Mesenchymal stem cell (in vitro differentiated cells and primary cell): ENCODE measurements at regions not wholly inside any gene's neighbourhood (a gene's known extent, or its start where the extent isn't known, plus 50 kb on each side); places are given as distances from the start of the nearest gene placed in this dataset.
A peak's percentile ranks its signal among the peaks of the same experiment; 100 is the strongest.

ENCODE experiments used
- DNase-seq: peaks from one replicate; pipeline ENCODE4 v3.0.0-alpha.2; 2013
- H2AFZ ChIP-seq: one replicate; pipeline ENCODE4 v1.6.1; 2013; ENCODE audit warnings: low read depth, mild to moderate bottlenecking, control low read depth, inconsistent platforms, low read length, moderate library complexity
- H2AK5ac ChIP-seq: 2 replicates; pipeline ENCODE4 v1.6.1; 2013; ENCODE audit warnings: low read length, moderate library complexity, mild to moderate bottlenecking, inconsistent platforms; ENCODE audit not compliant: severe bottlenecking
- H2BK120ac ChIP-seq: one replicate; pipeline ENCODE4 v1.6.1; 2013; ENCODE audit warnings: low read depth, mild to moderate bottlenecking, inconsistent platforms, low read length, moderate library complexity
- H2BK12ac ChIP-seq, 2 experiments: one replicate each; pipeline ENCODE4 v1.6.1; 2013; ENCODE audit warnings: inconsistent platforms in 2 of 2, low read length in 2 of 2, mild to moderate bottlenecking in 2 of 2, moderate library complexity in 2 of 2, control low read depth in 1 of 2
- H2BK15ac ChIP-seq: one replicate; pipeline ENCODE4 v1.6.1; 2013; ENCODE audit warnings: mild to moderate bottlenecking, low read depth, inconsistent platforms; ENCODE audit not compliant: poor library complexity, severe bottlenecking
- H2BK5ac ChIP-seq: 2 replicates; pipeline ENCODE4 v1.6.1; 2013; ENCODE audit warnings: low read depth, mild to moderate bottlenecking, low read length, control low read depth, inconsistent platforms; ENCODE audit not compliant: poor library complexity, severe bottlenecking
- H3K14ac ChIP-seq, 2 experiments: one replicate each; pipeline ENCODE4 v1.6.1; 2013; ENCODE audit warnings: inconsistent platforms in 2 of 2, low read length in 2 of 2, control low read depth in 1 of 2, mild to moderate bottlenecking in 1 of 2, moderate library complexity in 1 of 2
- H3K18ac ChIP-seq, 2 experiments: one replicate each; pipeline ENCODE4 v1.6.1; 2013; ENCODE audit warnings: inconsistent platforms in 2 of 2, low read length in 2 of 2, control low read depth in 1 of 2, low read depth in 1 of 2, mild to moderate bottlenecking in 1 of 2
- H3K23ac ChIP-seq, 2 experiments: one replicate each; pipeline ENCODE4 v1.6.1; 2013; ENCODE audit warnings: inconsistent platforms in 2 of 2, low read length in 2 of 2, mild to moderate bottlenecking in 2 of 2, moderate library complexity in 2 of 2, control low read depth in 1 of 2
- H3K27ac ChIP-seq: 2 replicates; pipeline ENCODE4 v1.5.1; 2013; ENCODE audit warnings: mild to moderate bottlenecking, moderate library complexity, low read length, control low read depth, inconsistent platforms; ENCODE audit not compliant: poor library complexity, severe bottlenecking
- H3K27me3 ChIP-seq, 2 experiments: 2 replicates each; pipeline versions ENCODE4 v1.6.1 to v1.7.0; 2013; ENCODE audit warnings: low read length in 2 of 2, mild to moderate bottlenecking in 2 of 2, moderate library complexity in 2 of 2, control low read depth in 1 of 2, inconsistent platforms in 1 of 2; ENCODE audit not compliant: control insufficient read depth in 1 of 2, insufficient read depth in 1 of 2
- H3K36me3 ChIP-seq, 2 experiments: 2 replicates each; pipeline versions ENCODE4 v1.6.1 to v1.7.0; 2013; ENCODE audit warnings: low read length in 2 of 2, control low read depth in 1 of 2, inconsistent platforms in 1 of 2, low read depth in 1 of 2, mild to moderate bottlenecking in 1 of 2; ENCODE audit not compliant: insufficient read depth in 2 of 2, control insufficient read depth in 1 of 2
- H3K4ac ChIP-seq, 2 experiments: one replicate each; pipeline ENCODE4 v1.6.1; 2013; ENCODE audit warnings: inconsistent platforms in 2 of 2, low read length in 2 of 2, mild to moderate bottlenecking in 2 of 2, moderate library complexity in 2 of 2, control low read depth in 1 of 2, low read depth in 1 of 2
- H3K4me1 ChIP-seq: 2 replicates; pipeline ENCODE4 v1.6.1; 2013; ENCODE audit warnings: low read depth, low read length, control low read depth; ENCODE audit not compliant: control insufficient read depth, insufficient read depth
- H3K4me2 ChIP-seq: 2 replicates; pipeline ENCODE4 v1.6.1; 2013; ENCODE audit warnings: low read length, mild to moderate bottlenecking, inconsistent platforms; ENCODE audit not compliant: poor library complexity, severe bottlenecking
- H3K4me3 ChIP-seq, 2 experiments: 2 replicates each; pipeline versions ENCODE4 v1.5.1 to v1.7.0; 2013; ENCODE audit warnings: low read length in 2 of 2, mild to moderate bottlenecking in 2 of 2, control low read depth in 1 of 2, low read depth in 1 of 2; ENCODE audit not compliant: insufficient read depth in 1 of 2
- H3K79me1 ChIP-seq: replicated peaks from 2 replicates; pipeline ENCODE4 v1.6.1; 2013; ENCODE audit warnings: mild to moderate bottlenecking, control low read depth, low read length, inconsistent platforms; ENCODE audit not compliant: poor library complexity, severe bottlenecking
- H3K9ac ChIP-seq: 2 replicates; pipeline ENCODE4 v1.7.0; 2013; ENCODE audit warnings: mild to moderate bottlenecking, low read length, moderate library complexity
- H3K9me3 ChIP-seq: 2 replicates; pipeline ENCODE4 v1.7.0; 2013; ENCODE audit warnings: mild to moderate bottlenecking, low read length; ENCODE audit not compliant: control insufficient read depth
- H4K8ac ChIP-seq: one replicate; pipeline ENCODE4 v1.6.1; 2013; ENCODE audit warnings: inconsistent platforms, mild to moderate bottlenecking, low read length, moderate library complexity
- H4K91ac ChIP-seq: one replicate; pipeline ENCODE4 v1.6.1; 2013; ENCODE audit warnings: mild to moderate bottlenecking, low read length, inconsistent platforms
- WGBS: methylation state at CpG from one replicate; pipeline ENCODE4 v1.1.7; 2013; ENCODE audit warnings: mixed read lengths; 5-methylcytosine and 5-hydroxymethylcytosine counted together

DNA sequence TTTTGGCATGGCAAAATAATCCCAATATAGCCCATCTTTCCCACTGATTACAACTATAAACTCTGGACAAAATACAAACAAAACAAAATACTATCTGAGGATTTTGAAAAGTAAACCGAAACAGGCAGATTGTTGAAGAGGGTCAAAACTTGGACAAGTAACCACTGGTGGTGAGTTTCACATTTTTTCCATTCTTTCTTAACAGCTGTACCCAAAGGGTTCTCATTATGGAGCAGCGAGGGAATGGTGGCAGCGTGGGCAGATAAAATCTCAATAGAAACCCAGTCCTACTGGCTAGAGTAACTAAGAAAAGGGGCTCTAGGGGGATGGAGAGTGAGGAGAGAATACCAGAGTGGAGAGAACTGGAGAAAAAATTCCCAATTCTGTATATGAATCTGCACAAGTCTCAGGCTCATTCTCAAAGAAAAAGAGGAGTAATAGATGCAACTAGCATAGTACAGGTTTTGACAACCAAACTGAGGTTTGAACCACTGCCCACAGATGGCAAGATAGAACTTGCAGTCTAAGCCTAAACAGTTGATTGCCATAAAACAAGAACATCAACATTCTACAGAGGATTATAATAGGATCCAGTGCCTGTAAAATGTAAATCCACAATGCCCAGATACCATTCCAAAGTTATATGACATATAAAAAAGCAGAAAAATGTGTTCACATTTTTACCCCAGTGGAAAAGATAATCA is 284.5 kb downstream of the KCNRG start:
- no peaks in the 10 kb centered on the region for H3K9me3 ChIP-seq
- DNase-seq, result no peak
- no peak overlapping the region for H2AFZ ChIP-seq
- H4K91ac ChIP-seq, result no peak overlapping the region
- H3K4me1 ChIP-seq, result no peaks in the 10 kb centered on the region
- no peak overlapping the region for H3K9ac ChIP-seq
- H3K4ac ChIP-seq, result no peak overlapping the region
- no peak overlapping the region for H3K18ac ChIP-seq
- WGBS, result 100% methylated on average over 2 of the region's 3 CpGs
- H3K27me3 ChIP-seq, result no peaks in the 10 kb centered on the region
- H2BK5ac ChIP-seq, result no peak overlapping the region
- H3K14ac ChIP-seq, result no peak overlapping the region
- no peak overlapping the region for H3K27ac ChIP-seq
- no peak overlapping the region for H2BK12ac ChIP-seq
- H3K4me2 ChIP-seq, result no peak overlapping the region
- no peak overlapping the region for H2BK15ac ChIP-seq
- H3K79me1 ChIP-seq, result no peaks in the 10 kb centered on the region
- H2BK120ac ChIP-seq, result no peak overlapping the region
- no peak overlapping the region for H3K23ac ChIP-seq
- H4K8ac ChIP-seq, result no peak overlapping the region
- H2AK5ac ChIP-seq, result no peak overlapping the region
- H3K36me3 ChIP-seq, result no peaks in the 10 kb centered on the region
- H3K4me3 ChIP-seq, result no peak overlapping the region

DNA sequence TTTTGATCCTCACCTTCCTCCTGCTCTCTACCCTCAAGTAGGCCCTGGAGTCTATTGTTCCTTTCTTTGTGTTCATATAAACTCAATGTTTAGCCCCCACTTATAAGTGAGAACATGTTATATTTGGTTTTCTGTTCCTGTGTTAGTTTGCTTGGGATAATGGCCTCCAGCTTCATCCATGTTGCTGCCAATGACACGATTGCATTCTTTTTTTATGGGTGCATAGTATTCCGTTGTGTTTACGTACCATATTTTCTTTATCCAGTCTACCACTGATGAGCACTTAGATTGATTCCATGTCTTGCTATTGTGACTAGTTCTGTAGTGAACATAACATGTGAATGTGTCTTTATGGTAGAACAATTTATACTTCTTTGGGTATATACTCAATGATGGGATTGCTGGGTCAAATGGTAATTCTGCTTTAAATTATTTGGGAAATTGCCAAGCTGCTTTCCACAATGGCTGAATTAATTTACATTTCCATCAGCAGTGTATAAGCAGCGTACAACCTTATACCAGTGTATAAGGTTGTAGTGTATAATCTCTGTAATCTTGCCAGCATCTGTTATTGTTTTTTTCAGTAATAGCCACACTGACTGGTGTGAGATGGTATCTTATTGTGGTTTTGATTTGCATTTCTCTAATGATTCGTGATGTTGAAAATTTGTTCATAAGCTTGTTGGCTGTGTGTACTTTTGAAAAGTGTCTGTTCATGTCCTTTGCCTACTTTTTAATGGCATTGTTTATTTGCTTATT is 288.9 kb downstream of the KCNRG start:
- 92% methylated on average over 5 of the region's 5 CpGs for WGBS
- Histone ChIP-seq H3K27me3 (no peaks in the 10 kb centered on the region), H3K4me1 (no peaks in the 10 kb centered on the region), H4K8ac (no peak overlapping the region), H3K18ac (no peak overlapping the region), H4K91ac (no peak overlapping the region), H3K4me3 (no peak overlapping the region), H3K27ac (no peak overlapping the region), H3K9ac (no peak overlapping the region), H3K4ac (no peak overlapping the region), H3K14ac (no peak overlapping the region), H3K9me3 (no peaks in the 10 kb centered on the region), H3K23ac (no peak overlapping the region), H3K4me2 (no peak overlapping the region), H2BK12ac (no peak overlapping the region), H2AK5ac (no peak overlapping the region), H2BK120ac (no peak overlapping the region), H2AFZ (no peak overlapping the region), H3K36me3 (no peaks in the 10 kb centered on the region), H2BK15ac (no peak overlapping the region), H2BK5ac (no peak overlapping the region), H3K79me1 (no peaks in the 10 kb centered on the region)
- DNase-seq, result no peak

DNA sequence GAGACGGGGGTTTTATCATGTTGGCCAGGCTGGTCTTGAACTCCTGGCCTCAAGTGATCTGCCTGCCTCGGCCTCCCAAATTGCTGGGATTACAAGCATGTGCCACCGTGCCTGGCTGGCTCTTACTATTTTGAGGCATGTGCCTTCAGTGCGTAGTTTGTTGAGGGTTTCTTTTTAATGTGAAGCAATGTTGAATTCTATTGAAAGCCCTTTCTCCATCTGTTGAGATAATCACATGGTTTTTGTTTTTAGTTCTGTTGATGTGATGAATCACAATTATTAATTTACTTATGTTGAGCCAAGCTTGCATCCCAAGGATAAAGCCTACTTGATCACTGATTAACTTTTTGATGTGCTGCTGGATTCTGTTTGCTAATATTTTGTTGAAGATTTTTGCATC is 290.9 kb downstream of the KCNRG start:
- Histone ChIP-seq H3K9me3 (no peaks in the 10 kb centered on the region), H3K36me3 (no peaks in the 10 kb centered on the region), H2BK15ac (no peak overlapping the region), H4K8ac (no peak overlapping the region), H3K27me3 (no peaks in the 10 kb centered on the region), H3K14ac (no peak overlapping the region), H3K9ac (no peak overlapping the region), H3K4ac (no peak overlapping the region), H3K27ac (no peak overlapping the region), H3K79me1 (no peaks in the 10 kb centered on the region), H4K91ac (no peak overlapping the region), H2BK5ac (no peak overlapping the region), H3K4me2 (no peak overlapping the region), H2AK5ac (no peak overlapping the region), H2AFZ (no peak overlapping the region), H2BK12ac (no peak overlapping the region), H3K4me1 (no peaks in the 10 kb centered on the region), H2BK120ac (no peak overlapping the region), H3K23ac (no peak overlapping the region), H3K18ac (no peak overlapping the region), H3K4me3 (no peak overlapping the region)
- 99% methylated on average over 3 of the region's 4 CpGs for WGBS
- no peak for DNase-seq

DNA sequence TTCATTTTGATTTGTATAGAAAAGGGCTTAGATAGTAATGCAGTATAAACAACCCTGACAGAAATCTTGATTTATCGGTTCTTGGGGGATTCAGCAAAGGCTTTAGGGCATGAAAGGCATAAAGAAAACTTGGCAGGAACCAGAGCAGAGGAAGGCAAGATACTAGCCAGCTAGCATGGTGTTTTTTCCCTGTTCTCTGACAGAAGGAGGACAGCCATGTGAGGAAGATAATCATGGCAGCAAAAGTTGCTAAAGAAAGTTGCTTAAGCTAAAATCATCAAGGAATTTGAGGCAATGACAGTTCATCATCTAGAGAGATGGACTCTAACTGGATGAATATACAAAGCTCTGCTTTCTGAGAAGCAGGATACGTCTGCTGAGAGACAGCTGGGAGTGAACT is 294.1 kb downstream of the KCNRG start:
- Histone ChIP-seq H4K8ac (no peak overlapping the region), H3K4me2 (no peak overlapping the region), H3K27ac (no peak overlapping the region), H2BK15ac (no peak overlapping the region), H3K79me1 (no peaks in the 10 kb centered on the region), H2AFZ (no peak overlapping the region), H3K4ac (no peak overlapping the region), H3K14ac (no peak overlapping the region), H4K91ac (no peak overlapping the region), H3K23ac (no peak overlapping the region), H2AK5ac (no peak overlapping the region), H2BK120ac (no peak overlapping the region), H3K27me3 (no peaks in the 10 kb centered on the region), H2BK5ac (no peak overlapping the region), H2BK12ac (no peak overlapping the region), H3K18ac (no peak overlapping the region), H3K4me3 (no peak overlapping the region), H3K9ac (no peak overlapping the region), H3K4me1 (no peaks in the 10 kb centered on the region), H3K36me3 (no peaks in the 10 kb centered on the region), H3K9me3 (no peaks in the 10 kb centered on the region)
- peak; percentile 15 for DNase-seq
- WGBS, result 85% methylated on average over 2 of the region's 2 CpGs
